ENCODE measurements at regions not wholly inside any gene's neighbourhood (a gene's known extent, or its start where the extent isn't known, plus 50 kb on each side); places are given as distances from the start of the nearest gene placed in this dataset.

DNA sequence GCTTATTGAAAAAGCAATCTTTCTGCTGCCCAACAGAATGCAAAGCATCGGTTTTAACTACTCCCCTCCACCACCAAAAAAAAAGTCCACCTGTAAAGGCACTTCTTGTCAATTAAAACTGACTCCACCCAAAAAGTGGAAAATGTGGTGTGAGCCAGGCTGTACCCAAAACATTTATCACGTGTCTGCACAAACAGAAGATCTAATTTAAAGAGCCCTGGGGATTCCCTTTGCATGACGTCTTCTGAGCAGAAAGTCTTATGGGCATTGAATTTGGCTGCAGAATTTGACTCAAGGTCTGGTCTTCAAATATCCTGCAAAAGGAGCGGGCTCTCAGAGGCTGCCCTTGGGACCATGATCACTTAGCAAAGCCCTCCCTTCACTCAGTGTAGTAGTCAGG is 358.3 kb upstream of the KLHL29 start:
- TF ChIP-seq, protein P1, sequence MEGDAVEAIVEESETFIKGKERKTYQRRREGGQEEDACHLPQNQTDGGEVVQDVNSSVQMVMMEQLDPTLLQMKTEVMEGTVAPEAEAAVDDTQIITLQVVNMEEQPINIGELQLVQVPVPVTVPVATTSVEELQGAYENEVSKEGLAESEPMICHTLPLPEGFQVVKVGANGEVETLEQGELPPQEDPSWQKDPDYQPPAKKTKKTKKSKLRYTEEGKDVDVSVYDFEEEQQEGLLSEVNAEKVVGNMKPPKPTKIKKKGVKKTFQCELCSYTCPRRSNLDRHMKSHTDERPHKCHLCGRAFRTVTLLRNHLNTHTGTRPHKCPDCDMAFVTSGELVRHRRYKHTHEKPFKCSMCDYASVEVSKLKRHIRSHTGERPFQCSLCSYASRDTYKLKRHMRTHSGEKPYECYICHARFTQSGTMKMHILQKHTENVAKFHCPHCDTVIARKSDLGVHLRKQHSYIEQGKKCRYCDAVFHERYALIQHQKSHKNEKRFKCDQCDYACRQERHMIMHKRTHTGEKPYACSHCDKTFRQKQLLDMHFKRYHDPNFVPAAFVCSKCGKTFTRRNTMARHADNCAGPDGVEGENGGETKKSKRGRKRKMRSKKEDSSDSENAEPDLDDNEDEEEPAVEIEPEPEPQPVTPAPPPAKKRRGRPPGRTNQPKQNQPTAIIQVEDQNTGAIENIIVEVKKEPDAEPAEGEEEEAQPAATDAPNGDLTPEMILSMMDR (IDR thresholded peaks at IDR 0.05 in 2 of 3, conservative IDR thresholded peaks at IDR 0.05 in 1 of 3; ENCODE audit: borderline replicate concordance in 1 of 3, insufficient read depth in 1 of 3, low read depth in 2 of 3, low read length in 2 of 3), result no peak
- TF ChIP-seq, protein P2, sequence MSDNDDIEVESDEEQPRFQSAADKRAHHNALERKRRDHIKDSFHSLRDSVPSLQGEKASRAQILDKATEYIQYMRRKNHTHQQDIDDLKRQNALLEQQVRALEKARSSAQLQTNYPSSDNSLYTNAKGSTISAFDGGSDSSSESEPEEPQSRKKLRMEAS (IDR thresholded peaks at IDR 0.05), result no peak
